A549 (cell line): ENCODE measurements at regions not wholly inside any gene's neighbourhood (a gene's known extent, or its start where the extent isn't known, plus 50 kb on each side); places are given as distances from the start of the nearest gene placed in this dataset.

Experiments
- ATAC-seq, 2 experiments: fragments of 200-7000 bp in 1 of 2; fragments of >200 bp in 1 of 2; cut with Nextera tagmentation in 1 of 2; cut with Tn5 transposase in 1 of 2; 3 replicates each; pipeline versions ENCODE4 v1.8.0 to v1.9.1; 2018 to 2020; ENCODE audit warnings: mild to moderate bottlenecking in 1 of 2, moderate library complexity in 1 of 2
- CTCF ChIA-PET: fragments of 300-600 bp; sonication (Branson Sonifier 250); formaldehyde crosslinking; extraction: SDS; loops from one replicate; lab custom pipeline; 2021; ENCODE audit warnings: antibody characterized with exemption, inconsistent platforms; lab: Yijun Ruan, JAX
- POLR2A ChIA-PET: fragments of 350-600 bp; formaldehyde crosslinking; extraction: SDS; loops from one replicate; lab custom pipeline; 2021; ENCODE audit warnings: antibody characterized with exemption, inconsistent platforms; lab: Yijun Ruan, JAX
- DNase-seq, 2 experiments: peaks; one replicate each; pipeline versions ENCODE4 v3.0.0 to v3.0.0-alpha.2; 2011 to 2016; ENCODE audit warnings: low read depth in 1 of 2, low spot score in 1 of 2
- FAIRE-seq: peaks from 2 replicates; lab custom pipeline; 2011; peaks lifted over from hg19 to GRCh38; lab: Jason Lieb, UNC
- H3K27ac ChIP-seq, 2 experiments: fragments of >200 bp; sonication (Bioruptor Twin); formaldehyde crosslinking; 3 replicates each; pipeline ENCODE4 v1.5.1; 2016 to 2017
- H3K4me1 ChIP-seq: fragments of >200 bp; sonication (Bioruptor Twin); formaldehyde crosslinking; 3 replicates; pipeline ENCODE4 v1.6.1; 2016
- H3K4me2 ChIP-seq: fragments of >200 bp; sonication (Bioruptor Twin); formaldehyde crosslinking; 3 replicates; pipeline ENCODE4 v1.6.1; 2016
- H3K4me3 ChIP-seq: fragments of >200 bp; sonication (Bioruptor Twin); formaldehyde crosslinking; 3 replicates; pipeline ENCODE4 v1.5.1; 2016
- H3K9me3 ChIP-seq: fragments of >200 bp; sonication (Bioruptor Twin); formaldehyde crosslinking; 3 replicates; pipeline ENCODE4 v1.6.1; 2016
- ATOH8 ChIP-seq: fragments of 250-450 bp; sonication (Bioruptor Pico); IDR thresholded peaks from 2 replicates; pipeline ENCODE4 v1.5.0; 2020; ENCODE audit warnings: low read depth, mild to moderate bottlenecking, moderate library complexity
- BCL3 ChIP-seq: fragments of >200 bp; sonication (Bioruptor Twin); formaldehyde crosslinking; IDR thresholded peaks from 3 replicates; pipeline ENCODE4 v1.6.1; 2016
- BHLHE40 ChIP-seq: IDR thresholded peaks from 2 replicates; pipeline ENCODE4 v1.6.1; 2012; ENCODE audit warnings: low read depth, low read length, inconsistent platforms
- CBX2 ChIP-seq: fragments of 200-600 bp; sonication (generic); IDR thresholded peaks from 2 replicates; pipeline ENCODE4 v1.6.1; 2016; ENCODE audit warnings: low read depth, mild to moderate bottlenecking, borderline replicate concordance
- CTCF ChIP-seq: fragments of >200 bp; sonication (Bioruptor Twin); formaldehyde crosslinking; IDR thresholded peaks from 3 replicates; pipeline ENCODE4 v1.5.1; 2016
- EP300 ChIP-seq, 2 experiments: fragments of >200 bp; sonication (Bioruptor Twin); formaldehyde crosslinking; IDR thresholded peaks; 2 replicates in 1 of 2; 3 replicates in 1 of 2; pipeline ENCODE4 v1.6.1; 2016 to 2017
- GATA3 ChIP-seq: IDR thresholded peaks from 2 replicates; pipeline ENCODE4 v1.6.1; 2012; ENCODE audit warnings: borderline replicate concordance
- HES2 ChIP-seq: fragments of >200 bp; sonication (Bioruptor Twin); formaldehyde crosslinking; IDR thresholded peaks from 2 replicates; pipeline ENCODE4 v1.6.1; 2016
- HEYL ChIP-seq: fragments of 250-450 bp; sonication (Bioruptor Pico); IDR thresholded peaks from 2 replicates; pipeline ENCODE4 v1.8.0; 2021; ENCODE audit warnings: mild to moderate bottlenecking, moderate library complexity
- HMGXB4 ChIP-seq: fragments of 250-450 bp; sonication (Bioruptor Pico); IDR thresholded peaks from 2 replicates; pipeline ENCODE4 v1.5.0; 2021; ENCODE audit warnings: mild to moderate bottlenecking, moderate library complexity, borderline replicate concordance
- HOXA7 ChIP-seq: fragments of 250-450 bp; sonication (Bioruptor Pico); IDR thresholded peaks from 2 replicates; pipeline ENCODE4 v1.5.0; 2020; ENCODE audit warnings: mild to moderate bottlenecking, moderate library complexity
- KDM1A ChIP-seq: fragments of 200-600 bp; sonication (generic); IDR thresholded peaks from 2 replicates; pipeline ENCODE4 v1.6.1; 2016; ENCODE audit warnings: low read depth, mild to moderate bottlenecking
- MAFK ChIP-seq: fragments of 450-650 bp; IDR thresholded peaks from 2 replicates; pipeline ENCODE4 v1.6.1; 2014; ENCODE audit not compliant: partially characterized antibody
- NFE2L2 ChIP-seq: fragments of 150-350 bp; conservative IDR thresholded peaks from 2 replicates; pipeline ENCODE4 v1.6.1; 2014; ENCODE audit warnings: low read length
- NR3C1 ChIP-seq: fragments of >200 bp; sonication (Bioruptor Twin); formaldehyde crosslinking; IDR thresholded peaks from 3 replicates; pipeline ENCODE4 v1.6.1; 2017
- POLR2A ChIP-seq: IDR thresholded peaks from 2 replicates; pipeline ENCODE4 v1.6.1; 2012; ENCODE audit warnings: mild to moderate bottlenecking, low read length
- POLR2AphosphoS2 ChIP-seq: conservative IDR thresholded peaks from 2 replicates; pipeline ENCODE4 v1.6.1; 2012; ENCODE audit warnings: low read length, improper control_type of control experiment, inconsistent platforms
- RARB ChIP-seq: fragments of 250-450 bp; sonication (Bioruptor Pico); IDR thresholded peaks from 2 replicates; pipeline ENCODE4 v1.8.0; 2021; ENCODE audit warnings: mild to moderate bottlenecking, moderate library complexity
- TP53 ChIP-seq: fragments of 250-450 bp; sonication (Bioruptor Pico); IDR thresholded peaks from 2 replicates; pipeline ENCODE4 v1.5.0; 2021; ENCODE audit warnings: mild to moderate bottlenecking, moderate library complexity
- ZC3H11A ChIP-seq: fragments of 450-650 bp; IDR thresholded peaks from 2 replicates; pipeline ENCODE4 v1.6.1; 2014; ENCODE audit warnings: antibody characterized with exemption, mild to moderate bottlenecking
- WGBS: methylation state at CpG from one replicate; pipeline ENCODE4 v1.1.6; 2017; ENCODE audit errors: missing lambda C conversion rate; 5-methylcytosine and 5-hydroxymethylcytosine counted together
- TF ChIP-seq, protein P1 (sequence below): IDR thresholded peaks from 2 replicates; pipeline ENCODE4 v1.6.1; 2012

DNA sequence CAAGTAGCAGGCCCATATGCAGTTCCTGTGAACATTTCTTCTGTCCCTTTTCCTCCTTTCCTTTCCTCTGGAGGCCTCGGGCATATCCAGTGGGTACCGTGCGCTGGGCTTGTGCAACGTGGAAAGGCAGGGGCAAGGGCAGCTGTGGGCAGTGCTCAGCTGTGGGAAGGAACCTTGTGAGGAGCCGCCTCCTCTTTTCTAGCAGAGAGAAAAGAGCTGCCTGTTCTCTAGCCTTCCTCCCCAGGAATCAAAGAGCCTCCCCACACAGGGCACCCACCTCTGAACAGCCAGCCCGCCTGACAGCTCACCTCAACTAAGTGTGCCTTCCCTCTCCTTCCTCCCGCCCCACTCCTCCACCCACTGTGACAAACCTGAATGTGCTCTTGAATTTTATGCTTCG lies 143.3 kb upstream of the HDDC2 start:
- 22% methylated on average over 8 of the region's 8 CpGs for WGBS
- ATAC-seq (no peak), DNase-seq (no peak), FAIRE-seq (no peak)
- Histone ChIP-seq H3K4me1 (no peaks in the 10 kb centered on the region), H3K9me3 (no peaks in the 10 kb centered on the region)
- POLR2A ChIA-PET = no interaction called here
- TF ChIP-seq BHLHE40 = no peak
- TF ChIP-seq HOXA7 (CRISPR knock-in tag) = no peak
- TF ChIP-seq MAFK = no peak
- no peak for TF ChIP-seq NR3C1
- TF ChIP-seq HMGXB4 (CRISPR knock-in tag) = no peak
- TF ChIP-seq, protein P1, sequence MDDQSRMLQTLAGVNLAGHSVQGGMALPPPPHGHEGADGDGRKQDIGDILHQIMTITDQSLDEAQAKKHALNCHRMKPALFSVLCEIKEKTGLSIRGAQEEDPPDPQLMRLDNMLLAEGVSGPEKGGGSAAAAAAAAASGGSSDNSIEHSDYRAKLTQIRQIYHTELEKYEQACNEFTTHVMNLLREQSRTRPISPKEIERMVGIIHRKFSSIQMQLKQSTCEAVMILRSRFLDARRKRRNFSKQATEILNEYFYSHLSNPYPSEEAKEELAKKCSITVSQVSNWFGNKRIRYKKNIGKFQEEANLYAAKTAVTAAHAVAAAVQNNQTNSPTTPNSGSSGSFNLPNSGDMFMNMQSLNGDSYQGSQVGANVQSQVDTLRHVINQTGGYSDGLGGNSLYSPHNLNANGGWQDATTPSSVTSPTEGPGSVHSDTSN = no peak
- TF ChIP-seq HES2 = no peak
- TF ChIP-seq ATOH8 (CRISPR knock-in tag) = no peak
- TF ChIP-seq POLR2AphosphoS2 = no peak
- no peak for TF ChIP-seq CBX2
- TF ChIP-seq POLR2A = no peak
- no peak for TF ChIP-seq TP53 (CRISPR knock-in tag)
- TF ChIP-seq HEYL (CRISPR knock-in tag) = no peak
- TF ChIP-seq CTCF = no peak
- TF ChIP-seq NFE2L2 = no peak
- no peak for TF ChIP-seq RARB (CRISPR knock-in tag)
- TF ChIP-seq ZC3H11A = no peak
- TF ChIP-seq, all 56 proteins: peak for 0
- H3K27ac ChIP-seq = no peak overlapping the region
- CTCF ChIA-PET = no interaction called here
- no peak overlapping the region for H3K4me2 ChIP-seq
- H3K4me3 ChIP-seq = no peak overlapping the region

GRCh38 chr6:125446011-125446410 lies 144.2 kb upstream of the HDDC2 start:
- no peak for DNase-seq
- ChIA-PET POLR2A (no interaction called here), CTCF (no interaction called here)
- Histone ChIP-seq H3K9me3 (no peaks in the 10 kb centered on the region), H3K4me1 (no peaks in the 10 kb centered on the region), H3K27ac (no peak overlapping the region), H3K4me2 (no peak overlapping the region), H3K4me3 (no peak overlapping the region)
- 22% methylated on average over 5 of the region's 5 CpGs for WGBS
- no peak for TF ChIP-seq EP300 (IDR thresholded peaks at IDR 0.05)
- TF ChIP-seq GATA3 = no peak
- TF ChIP-seq CTCF = no peak
- no peak for TF ChIP-seq MAFK
- no peak for TF ChIP-seq BCL3
- no peak for TF ChIP-seq KDM1A
- no peak for FAIRE-seq
- ATAC-seq = no peak
